ELF-1 (cell line): ENCODE measurements at regions not wholly inside any gene's neighbourhood (a gene's known extent, or its start where the extent isn't known, plus 50 kb on each side); places are given as distances from the start of the nearest gene placed in this dataset.
"Not testable (repeated sequence)": the region's sequence is repeated elsewhere in the genome, so short reads cannot be mapped to it uniquely, and the experiment has no call there.

Source experiments
- DNase-seq: peaks from one replicate; pipeline ENCODE4 v3.0.0-alpha.2; 2016; ENCODE audit warnings: low read depth, low spot score

- DNase-seq = no peak
Observed at GRCh38 chr6:27190126-27190525, 57.4 kb upstream of the PRSS16 start.

GRCh38 chr6:27194453-27194852, 53.0 kb upstream of the PRSS16 start:
- DNase-seq = not testable (repeated sequence)

GRCh38 chr6:27195547-27195946, 52.0 kb upstream of the PRSS16 start:
- DNase-seq = not testable (repeated sequence)
